ENCODE measurements at regions not wholly inside any gene's neighbourhood (a gene's known extent, or its start where the extent isn't known, plus 50 kb on each side); places are given as distances from the start of the nearest gene placed in this dataset.

GRCh38 chr20:60352017-60352416, 393.8 kb downstream of the CDH26 start:
- no peak for TF ChIP-seq CTCF (IDR thresholded peaks at IDR 0.05; ENCODE audit: control extremely low read depth, extremely low read depth)
- ATAC-seq (ENCODE audit: insufficient read depth, low FRiP score) (no peak), DNase-seq (no peak)
- H3K4me1 ChIP-seq (ENCODE audit: control insufficient read depth in 5 of 5, insufficient read depth in 5 of 5, low read length in 5 of 5): no peaks in the 10 kb centered on the region
- WGBS, 2 donors: 72 to 90% methylated on average over 2 of the region's 2 CpGs
- H3K9me3 ChIP-seq (ENCODE audit: control insufficient read depth in 4 of 4, insufficient read depth in 3 of 4, low read length in 3 of 4): peaks cover 0 to 3% (median 0%) of the 10 kb centered on the region in 4 donors
- no peaks in the 10 kb centered on the region for H3K27me3 ChIP-seq (ENCODE audit: control insufficient read depth in 3 of 3, insufficient read depth in 3 of 3, low read length in 2 of 3)
- no peaks in the 10 kb centered on the region for H3K36me3 ChIP-seq (ENCODE audit: control insufficient read depth in 4 of 4, insufficient read depth in 4 of 4, low read length in 4 of 4)
- no peak overlapping the region for H3K4me3 ChIP-seq
- no peak overlapping the region for H3K27ac ChIP-seq (ENCODE audit: low read depth in 1 of 2, low read length in 1 of 2)
- no peak overlapping the region for H3K9ac ChIP-seq (ENCODE audit: insufficient read depth in 1 of 2, low read length in 2 of 2)

GRCh38 chr20:60352596-60352995, 394.4 kb downstream of the CDH26 start:
- no peak for DNase-seq
- no peak overlapping the region for H3K9ac ChIP-seq (ENCODE audit: insufficient read depth in 1 of 2, low read length in 2 of 2)
- no peaks in the 10 kb centered on the region for H3K36me3 ChIP-seq (ENCODE audit: control insufficient read depth in 4 of 4, insufficient read depth in 4 of 4, low read length in 4 of 4)
- WGBS, 2 donors: 82 to 91% methylated on average over 6 of the region's 6 CpGs
- no peaks in the 10 kb centered on the region for H3K4me1 ChIP-seq (ENCODE audit: control insufficient read depth in 5 of 5, insufficient read depth in 5 of 5, low read length in 5 of 5)
- H3K27me3 ChIP-seq (ENCODE audit: control insufficient read depth in 3 of 3, insufficient read depth in 3 of 3, low read length in 2 of 3): no peaks in the 10 kb centered on the region
- no peak for ATAC-seq (ENCODE audit: insufficient read depth, low FRiP score)
- H3K4me3 ChIP-seq: no peak overlapping the region
- no peak overlapping the region for H3K27ac ChIP-seq (ENCODE audit: low read depth in 1 of 2, low read length in 1 of 2)
- peaks cover 0 to 3% (median 0%) of the 10 kb centered on the region in 4 donors for H3K9me3 ChIP-seq (ENCODE audit: control insufficient read depth in 4 of 4, insufficient read depth in 3 of 4, low read length in 3 of 4)
- TF ChIP-seq CTCF (IDR thresholded peaks at IDR 0.05; ENCODE audit: control extremely low read depth, extremely low read depth): no peak

GRCh38 chr20:60354024-60354580, 395.9 kb downstream of the CDH26 start:
- ATAC-seq (ENCODE audit: insufficient read depth, low FRiP score): no peak
- 67 to 69% methylated on average over 5 of the region's 5 CpGs for WGBS, 2 donors

More at GRCh38 chr20:60354024-60354580, 395.9 kb downstream of the CDH26 start:
- TF ChIP-seq CTCF (IDR thresholded peaks at IDR 0.05; ENCODE audit: control extremely low read depth, extremely low read depth): no peak
- Histone ChIP-seq H3K27me3 (ENCODE audit: control insufficient read depth in 3 of 3, insufficient read depth in 3 of 3, low read length in 2 of 3) (no peaks in the 10 kb centered on the region), H3K36me3 (ENCODE audit: control insufficient read depth in 4 of 4, insufficient read depth in 4 of 4, low read length in 4 of 4) (no peaks in the 10 kb centered on the region), H3K4me3 (no peak overlapping the region), H3K27ac (ENCODE audit: low read depth in 1 of 2, low read length in 1 of 2) (no peak overlapping the region), H3K9me3 (ENCODE audit: control insufficient read depth in 4 of 4, insufficient read depth in 3 of 4, low read length in 3 of 4) (no peaks in the 10 kb centered on the region), H3K4me1 (ENCODE audit: control insufficient read depth in 5 of 5, insufficient read depth in 5 of 5, low read length in 5 of 5) (no peaks in the 10 kb centered on the region), H3K9ac (ENCODE audit: insufficient read depth in 1 of 2, low read length in 2 of 2) (no peak overlapping the region)
- DNase-seq: no peak

Measured in lung (tissue), 11 donors.